Testis (tissue), 2 donors: ENCODE measurements at regions not wholly inside any gene's neighbourhood (a gene's known extent, or its start where the extent isn't known, plus 50 kb on each side); places are given as distances from the start of the nearest gene placed in this dataset.

ENCODE experiments used
- DNase-seq: peaks from one replicate; pipeline ENCODE4 v3.0.0-alpha.2; 2019
- H3K27ac ChIP-seq, 2 donors: fragments of 200-600 bp; sonication (generic); one replicate each; pipeline ENCODE4 v1.5.1; 2019
- H3K27me3 ChIP-seq: fragments of 200-600 bp; sonication (generic); one replicate; pipeline ENCODE4 v1.5.1; 2019
- H3K36me3 ChIP-seq: fragments of 200-600 bp; sonication (generic); one replicate; pipeline ENCODE4 v1.5.1; 2017; ENCODE audit warnings: low read depth; ENCODE audit errors: missing control alignments
- H3K4me1 ChIP-seq: fragments of 200-600 bp; sonication (generic); one replicate; pipeline ENCODE4 v1.5.1; 2019
- H3K4me3 ChIP-seq, 2 donors: fragments of 200-600 bp; sonication (generic); one replicate each; pipeline ENCODE4 v1.5.1; 2017 to 2019
- H3K9me3 ChIP-seq: fragments of 200-600 bp; sonication (generic); one replicate; pipeline ENCODE4 v1.5.1; 2017
- CTCF ChIP-seq, 3 experiments: fragments of 450-650 bp in 2 of 3; fragments of 200-600 bp in 1 of 3; sonication (generic) in 1 of 3; IDR thresholded peaks; one replicate each; pipeline ENCODE4 v1.5.1; 2016 to 2019; ENCODE audit warnings: antibody characterized with exemption in 3 of 3, mild to moderate bottlenecking in 2 of 3, moderate library complexity in 1 of 3
- POLR2A ChIP-seq: fragments of 450-650 bp; IDR thresholded peaks from one replicate; pipeline ENCODE4 v1.6.1; 2017; ENCODE audit warnings: antibody characterized with exemption, mild to moderate bottlenecking, moderate library complexity
- WGBS, 2 donors: methylation state at CpG; one replicate each; pipeline ENCODE4 v1.1.5; 2018; 5-methylcytosine and 5-hydroxymethylcytosine counted together
- intact Hi-C: fragments of 100-400 bp; cut with DNase I; formaldehyde crosslinking; loops from one replicate; pipeline ENCODE4 v1.15.1; 2023; ENCODE audit warnings: low total_unique reads

- no peak for TF ChIP-seq CTCF (IDR thresholded peaks at IDR 0.05)
- no peak for TF ChIP-seq POLR2A
- H3K27me3 ChIP-seq, result no peaks in the 10 kb centered on the region
- no peak overlapping the region for H3K27ac ChIP-seq
- 80 to 86% methylated on average over 4 of the region's 4 CpGs for WGBS, 2 donors
- intact Hi-C loops, result no loop called here
- H3K36me3 ChIP-seq, result no peaks in the 10 kb centered on the region
- DNase-seq, result no peak
- no peak overlapping the region for H3K4me3 ChIP-seq
- no peaks in the 10 kb centered on the region for H3K9me3 ChIP-seq
- H3K4me1 ChIP-seq, result no peaks in the 10 kb centered on the region
Measured at GRCh38 chr12:58313091-58313855, 371.9 kb downstream of the ATP23 start.

- TF ChIP-seq CTCF (IDR thresholded peaks at IDR 0.05), result no peak
- TF ChIP-seq POLR2A, result no peak
Measured at GRCh38 chr12:58314610-58315009, 373.2 kb downstream of the ATP23 start.

GRCh38 chr12:58316926-58317325 is 375.6 kb downstream of the ATP23 start:
- no peaks in the 10 kb centered on the region for H3K36me3 ChIP-seq
- H3K9me3 ChIP-seq, result no peaks in the 10 kb centered on the region
- no peak for DNase-seq
- no peak overlapping the region for H3K27ac ChIP-seq
- WGBS, 2 donors, result 83 to 90% methylated on average over 2 of the region's 2 CpGs
- H3K27me3 ChIP-seq, result no peaks in the 10 kb centered on the region
- H3K4me3 ChIP-seq, result no peak overlapping the region
- intact Hi-C loops, result no loop called here
- no peak for TF ChIP-seq CTCF (IDR thresholded peaks at IDR 0.05)
- TF ChIP-seq POLR2A, result no peak
- H3K4me1 ChIP-seq, result no peaks in the 10 kb centered on the region

More at GRCh38 chr12:58314610-58315009, 373.2 kb downstream of the ATP23 start:
- no peak for DNase-seq
- no peaks in the 10 kb centered on the region for H3K36me3 ChIP-seq
- intact Hi-C loops, result no loop called here
- no peaks in the 10 kb centered on the region for H3K4me1 ChIP-seq
- H3K9me3 ChIP-seq, result no peaks in the 10 kb centered on the region
- WGBS, 2 donors, result 88 to 89% methylated on average over 5 of the region's 5 CpGs
- H3K27me3 ChIP-seq, result no peaks in the 10 kb centered on the region
- H3K4me3 ChIP-seq, result no peak overlapping the region
- no peak overlapping the region for H3K27ac ChIP-seq

DNA sequence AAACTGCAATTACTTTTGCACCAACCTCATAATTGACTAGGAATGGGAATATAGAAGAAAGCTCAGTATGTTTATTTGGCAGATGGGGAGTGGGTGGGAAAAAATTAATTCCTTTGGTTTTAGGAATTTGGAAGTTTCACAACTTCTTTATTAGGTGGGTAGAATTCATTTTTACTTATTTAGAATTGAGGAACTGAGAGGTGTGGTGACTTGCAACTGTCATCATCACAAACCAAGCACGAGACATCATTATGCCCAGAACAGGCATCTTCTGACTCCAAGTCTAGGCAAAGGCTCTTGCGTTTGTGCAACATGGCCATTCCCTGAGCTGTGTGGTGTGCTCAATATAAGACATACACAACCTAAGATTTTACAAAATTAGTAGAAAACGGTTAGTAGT is 380.0 kb downstream of the ATP23 start:
- TF ChIP-seq CTCF (IDR thresholded peaks at IDR 0.05), result no peak
- TF ChIP-seq POLR2A, result no peak
- H3K27me3 ChIP-seq, result no peaks in the 10 kb centered on the region
- no peak overlapping the region for H3K4me3 ChIP-seq
- no peaks in the 10 kb centered on the region for H3K9me3 ChIP-seq
- H3K36me3 ChIP-seq, result no peaks in the 10 kb centered on the region
- no peak for DNase-seq
- no peak overlapping the region for H3K27ac ChIP-seq
- 86 to 90% methylated on average over 3 of the region's 3 CpGs for WGBS, 2 donors
- intact Hi-C loops, result no loop called here
- no peaks in the 10 kb centered on the region for H3K4me1 ChIP-seq

GRCh38 chr12:58323676-58324075 is 382.3 kb downstream of the ATP23 start:
- H3K4me3 ChIP-seq, result no peak overlapping the region
- no peak overlapping the region for H3K27ac ChIP-seq
- H3K4me1 ChIP-seq, result no peaks in the 10 kb centered on the region
- H3K36me3 ChIP-seq, result no peaks in the 10 kb centered on the region
- WGBS, 2 donors, result 71 to 93% methylated on average over 3 of the region's 3 CpGs
- H3K9me3 ChIP-seq, result no peaks in the 10 kb centered on the region
- no peaks in the 10 kb centered on the region for H3K27me3 ChIP-seq
- no peak for DNase-seq
- no peak for TF ChIP-seq POLR2A
- no peak for TF ChIP-seq CTCF (IDR thresholded peaks at IDR 0.05)
- intact Hi-C loops, result no loop called here
